OCI-LY1 (cell line): ENCODE measurements at regions not wholly inside any gene's neighbourhood (a gene's known extent, or its start where the extent isn't known, plus 50 kb on each side); places are given as distances from the start of the nearest gene placed in this dataset.

ENCODE experiments used
- CTCF ChIP-seq: fragments of 200-600 bp; sonication (generic), shearing (Covaris generic); IDR thresholded peaks from 2 replicates; pipeline ENCODE4 v1.5.1; 2017; ENCODE audit warnings: mild to moderate bottlenecking, antibody characterized with exemption, low read length, moderate library complexity, mixed read lengths
- EZH2 ChIP-seq: fragments of 200-600 bp; sonication (generic), shearing (Covaris generic); IDR thresholded peaks from 2 replicates; pipeline ENCODE4 v1.8.0; 2017; ENCODE audit warnings: borderline replicate concordance, mixed run types, mild to moderate bottlenecking, antibody characterized with exemption, low read length, moderate library complexity, mixed read lengths

DNA sequence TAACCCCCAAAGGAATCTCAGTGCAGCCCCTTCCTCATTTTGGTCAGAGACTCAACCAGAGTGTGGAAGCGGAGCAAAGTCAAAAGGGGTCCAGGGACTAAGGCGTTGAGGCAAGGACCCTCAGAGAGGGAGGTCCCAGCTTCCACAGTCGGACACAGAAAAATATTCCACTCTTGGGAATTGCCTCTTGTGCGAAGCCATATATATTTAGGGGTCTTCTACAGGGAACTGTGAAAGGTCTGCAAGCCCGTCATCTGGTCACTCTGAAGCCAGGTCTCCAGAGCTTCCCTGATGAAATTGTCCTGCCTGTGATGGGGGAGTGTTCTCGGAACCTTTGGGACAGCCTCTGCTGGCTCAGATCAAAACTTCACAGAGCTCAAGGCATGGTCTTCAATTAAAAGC lies 160.8 kb downstream of the TBXT start:
- TF ChIP-seq CTCF, result no peak
- TF ChIP-seq EZH2, result no peak
